GM21528 (cell line): ENCODE measurements at regions not wholly inside any gene's neighbourhood (a gene's known extent, or its start where the extent isn't known, plus 50 kb on each side); places are given as distances from the start of the nearest gene placed in this dataset.
"Not testable (repeated sequence)": the region's sequence is repeated elsewhere in the genome, so short reads cannot be mapped to it uniquely, and the experiment has no call there.

Source experiments
- ATAC-seq: cut with Tn5 transposase; IDR thresholded peaks from one replicate; pipeline ENCODE4 v1.9.1; 2021; ENCODE audit warnings: mild to moderate bottlenecking, moderate library complexity; ENCODE audit not compliant: unreplicated experiment, low FRiP score

DNA sequence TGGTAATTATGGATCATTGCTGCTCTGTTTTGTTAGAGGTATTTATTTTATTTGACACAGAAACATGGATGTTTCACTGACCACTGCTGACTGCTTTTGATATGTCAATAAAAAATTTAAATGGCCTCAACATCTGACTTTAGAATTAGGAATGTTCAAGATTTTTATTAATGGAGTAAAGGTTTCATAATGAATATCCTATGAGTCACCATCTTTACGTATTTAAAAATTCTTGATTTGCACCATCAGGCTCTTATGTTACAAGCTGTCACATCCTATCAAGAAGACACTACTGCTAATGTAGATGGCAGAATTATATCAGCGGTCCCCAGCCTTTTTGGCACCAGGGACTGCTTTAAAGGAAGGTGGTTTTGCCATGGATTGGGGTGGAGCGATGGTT, 578.7 kb upstream of the NRP1 start:
- ATAC-seq = no peak

DNA sequence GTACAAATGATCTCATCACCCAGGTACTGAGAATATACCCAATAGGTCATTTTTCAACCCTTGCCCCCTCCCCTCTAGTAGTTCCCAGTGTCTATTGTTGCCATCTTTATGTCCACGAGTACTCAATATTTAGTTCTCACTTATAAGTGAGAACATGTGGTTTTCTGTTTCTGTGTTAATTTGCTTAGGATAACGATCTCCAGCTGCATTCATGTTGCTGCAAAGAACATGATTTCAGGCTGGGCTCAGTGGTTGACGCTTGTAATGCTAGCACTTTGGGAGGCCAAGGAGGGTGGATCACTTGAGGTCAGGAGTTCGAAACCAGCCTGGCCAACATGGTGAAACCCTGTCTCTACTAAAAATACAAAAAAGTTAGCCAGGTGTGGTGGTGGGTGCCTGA, 575.0 kb upstream of the NRP1 start:
- not testable (repeated sequence) for ATAC-seq

- ATAC-seq = no peak
Observed at GRCh38 chr10:33901166-33901565, 566.7 kb upstream of the NRP1 start.

DNA sequence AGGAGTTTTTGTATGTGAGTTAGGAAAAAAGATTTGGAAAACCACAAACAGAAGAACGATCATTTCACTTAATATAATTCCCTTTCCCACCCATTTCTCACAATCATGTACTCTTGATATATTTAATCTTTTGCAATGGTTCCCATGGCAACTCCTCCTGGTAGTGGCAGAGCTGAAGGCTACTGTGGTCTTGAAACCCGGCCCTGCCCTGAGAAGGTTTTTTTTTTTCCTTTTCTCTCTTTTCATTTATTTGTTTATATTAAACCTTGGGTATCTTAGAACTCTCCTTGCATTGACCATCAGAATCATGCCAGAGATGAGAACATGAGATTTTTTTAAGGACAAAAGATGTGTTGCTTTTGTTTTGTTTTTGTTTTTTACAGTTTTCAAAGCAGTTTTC, 566.1 kb upstream of the NRP1 start:
- ATAC-seq = no peak

GRCh38 chr10:33899578-33900531, 565.4 kb upstream of the NRP1 start:
- no peak for ATAC-seq

GRCh38 chr10:33897291-33897752, 562.9 kb upstream of the NRP1 start:
- no peak for ATAC-seq

GRCh38 chr10:33893506-33893905, 559.0 kb upstream of the NRP1 start:
- no peak for ATAC-seq

DNA sequence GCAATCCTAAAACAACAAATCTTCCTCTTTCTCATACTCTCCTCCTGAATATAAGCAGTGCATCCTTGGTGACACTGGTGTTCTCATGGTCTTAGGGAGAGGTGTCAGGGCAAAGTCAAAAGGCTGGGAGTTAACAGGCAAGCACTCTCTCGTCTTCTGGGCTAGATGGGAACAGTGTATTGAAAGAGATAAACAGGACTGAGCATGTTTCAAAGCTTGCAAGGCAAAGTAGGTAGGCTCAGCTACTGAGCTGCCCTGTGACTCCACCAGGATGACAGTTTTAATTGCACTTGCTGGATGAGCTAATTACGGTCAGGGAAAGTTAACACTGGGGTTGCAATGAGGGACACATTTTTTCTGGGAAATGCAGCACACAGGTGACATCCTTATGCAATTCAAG, 554.9 kb upstream of the NRP1 start:
- ATAC-seq = no peak

DNA sequence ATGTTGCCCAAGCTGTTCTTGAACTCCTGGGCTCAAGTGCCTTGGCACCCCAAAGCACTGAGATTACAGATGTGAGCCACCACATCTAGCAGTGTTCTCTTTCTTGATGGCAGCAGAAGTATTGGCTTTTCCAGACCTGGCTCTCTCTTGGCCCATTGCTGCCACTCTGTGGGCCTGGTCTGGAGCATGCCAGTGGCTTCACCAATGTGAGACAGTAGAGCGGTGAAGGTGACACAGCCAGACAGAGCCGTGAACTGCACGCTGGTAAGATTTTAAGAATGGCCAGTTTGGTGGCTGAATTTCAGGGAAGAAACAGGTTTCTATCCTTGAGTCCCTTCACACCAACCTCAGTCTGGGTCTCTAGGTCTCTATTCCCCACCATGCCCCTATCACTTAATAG, 552.7 kb upstream of the NRP1 start:
- no peak for ATAC-seq

GRCh38 chr10:33886299-33886698, 551.8 kb upstream of the NRP1 start:
- ATAC-seq = no peak

GRCh38 chr10:33884604-33885003, 550.1 kb upstream of the NRP1 start:
- ATAC-seq = no peak

DNA sequence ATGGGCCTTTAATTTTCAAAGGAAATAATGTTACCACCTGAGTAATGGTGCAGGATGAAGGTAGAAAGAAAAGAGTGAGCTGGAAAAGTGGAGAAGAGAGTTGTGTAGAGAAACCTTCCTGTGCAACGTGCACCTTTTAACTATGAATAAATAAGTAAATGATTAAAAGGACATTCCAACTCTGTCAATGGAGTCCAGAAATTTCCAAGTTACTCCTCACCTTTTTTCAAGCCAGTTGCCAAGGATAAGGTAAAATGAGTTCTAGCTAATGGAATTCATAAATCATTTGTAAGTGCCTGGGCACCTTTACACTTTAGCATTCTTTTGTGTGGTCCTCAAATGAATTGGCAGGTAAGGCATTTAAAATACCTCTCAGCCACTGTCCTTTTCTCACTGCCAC, 549.4 kb upstream of the NRP1 start:
- ATAC-seq = no peak

GRCh38 chr10:33882996-33883395, 548.5 kb upstream of the NRP1 start:
- no peak for ATAC-seq

DNA sequence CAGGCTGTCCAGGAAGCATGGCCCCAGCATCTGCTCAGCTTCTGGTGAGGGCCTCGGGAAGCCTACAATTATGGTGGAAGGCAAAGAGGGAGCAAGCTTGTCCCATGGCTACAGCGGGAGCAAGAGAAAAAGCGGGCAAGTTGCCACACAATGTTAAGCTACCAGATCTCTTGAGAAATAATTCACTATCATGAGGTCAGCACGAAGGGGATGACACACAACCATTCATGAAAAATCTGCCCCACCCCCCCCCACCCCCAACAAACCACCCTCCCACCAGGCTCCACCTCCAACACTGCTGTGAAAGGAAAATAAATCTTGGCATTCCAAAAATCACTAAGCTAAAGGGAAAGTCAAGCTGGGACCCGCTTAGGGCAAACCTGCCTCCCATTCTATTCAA, 545.8 kb upstream of the NRP1 start:
- no peak for ATAC-seq

GRCh38 chr10:33878238-33878786, 543.8 kb upstream of the NRP1 start:
- ATAC-seq = no peak

GRCh38 chr10:33876584-33877400, 542.3 kb upstream of the NRP1 start:
- ATAC-seq = no peak

DNA sequence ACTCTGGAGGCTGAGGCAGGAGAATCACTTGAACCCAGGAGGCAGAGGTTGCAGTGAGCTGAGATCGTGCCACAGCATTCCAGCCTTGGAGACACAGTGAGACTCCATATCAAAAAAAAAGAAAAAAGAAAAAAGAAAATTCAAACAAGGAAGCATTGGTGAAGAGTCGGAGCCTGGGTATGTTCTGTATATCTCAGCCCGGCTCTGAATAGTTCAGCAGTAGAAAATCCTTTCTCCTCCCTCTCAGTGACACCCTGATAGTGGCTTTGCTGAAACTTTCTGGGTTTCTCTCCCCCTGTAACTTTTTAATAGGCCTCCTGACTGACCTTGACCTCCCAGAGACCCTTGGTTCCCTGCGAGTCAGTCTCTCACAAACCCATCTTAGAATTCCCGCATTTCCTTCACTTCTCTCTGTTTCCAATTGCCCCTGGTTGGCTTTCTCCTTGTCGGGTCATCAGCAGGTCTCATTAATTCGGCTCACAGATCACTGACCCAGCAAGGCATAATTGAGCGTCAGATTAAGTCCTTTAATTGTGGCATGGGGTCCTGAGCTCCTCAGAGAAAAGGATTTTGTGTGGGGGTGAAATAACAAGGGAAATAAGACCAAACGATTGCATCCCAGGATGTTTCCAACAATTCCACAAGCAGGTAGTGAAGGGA, 541.6 kb upstream of the NRP1 start:
- ATAC-seq = no peak

DNA sequence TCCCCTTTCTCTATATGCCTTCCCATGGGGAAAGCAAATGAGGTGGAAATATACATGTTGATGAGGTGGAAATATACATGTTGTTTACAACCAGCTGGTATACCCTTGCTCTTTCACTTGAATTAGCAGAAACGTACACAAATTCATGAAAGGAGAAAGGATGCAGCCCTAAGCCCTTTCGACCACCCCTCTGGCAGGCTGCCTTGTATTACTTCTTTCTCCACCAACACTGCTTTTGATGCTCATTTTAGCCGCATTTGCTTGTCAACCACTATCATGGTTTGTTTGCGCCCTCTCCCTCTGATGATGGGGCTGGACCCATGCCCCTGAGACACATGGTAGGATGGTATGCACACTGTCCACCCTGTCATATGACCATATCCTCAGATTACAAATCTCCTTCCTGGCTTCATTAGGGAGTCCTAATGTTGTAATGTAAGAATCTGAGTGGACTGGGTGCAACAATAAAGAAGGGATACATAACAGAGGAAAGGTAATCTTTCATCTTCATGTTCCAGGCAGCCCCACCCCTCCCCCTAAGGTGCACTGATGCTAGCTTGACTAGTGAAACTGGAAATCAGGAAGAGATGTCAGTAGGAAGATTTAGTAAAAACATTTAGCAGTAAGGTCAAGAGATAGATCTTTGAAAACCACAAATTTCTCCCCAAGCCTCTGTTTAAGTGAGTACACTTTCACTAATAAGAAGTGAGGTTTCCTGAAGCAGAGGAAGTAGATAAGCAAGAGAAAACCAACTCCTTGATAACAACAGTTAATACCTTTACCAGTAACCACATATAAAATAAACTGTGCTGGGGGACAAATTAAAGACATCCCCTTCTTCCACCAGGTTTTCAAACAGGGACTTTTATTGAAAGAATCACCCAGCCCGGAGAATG, 536.8 kb upstream of the NRP1 start:
- ATAC-seq = no peak

GRCh38 chr10:33869481-33869880, 535.0 kb upstream of the NRP1 start:
- ATAC-seq = no peak

- no peak for ATAC-seq
Observed at GRCh38 chr10:33869028-33869427, 534.6 kb upstream of the NRP1 start.
